IgD-negative memory B cell (primary cell): ENCODE measurements at regions not wholly inside any gene's neighbourhood (a gene's known extent, or its start where the extent isn't known, plus 50 kb on each side); places are given as distances from the start of the nearest gene placed in this dataset.

ENCODE experiments used
- H3K27ac Mint-ChIP-seq, 3 donors: one replicate each; pipeline ENCODE4 v1.8.0; 2020 to 2022; ENCODE audit warnings: mild to moderate bottlenecking in 3 of 3, mixed read lengths in 3 of 3, moderate library complexity in 1 of 3
- H3K27me3 Mint-ChIP-seq: one replicate; pipeline ENCODE4 v1.8.0; 2021; ENCODE audit warnings: mixed read lengths
- H3K36me3 Mint-ChIP-seq: one replicate; pipeline ENCODE4 v1.8.0; 2020; ENCODE audit warnings: mild to moderate bottlenecking, mixed read lengths
- H3K4me1 Mint-ChIP-seq, 3 donors: one replicate each; pipeline ENCODE4 v1.8.0; 2020 to 2022; ENCODE audit warnings: mixed read lengths in 3 of 3, mild to moderate bottlenecking in 1 of 3
- H3K4me3 Mint-ChIP-seq, 4 donors: one replicate each; pipeline ENCODE4 v1.8.0; 2020 to 2022; ENCODE audit warnings: mild to moderate bottlenecking in 4 of 4, mixed read lengths in 4 of 4, moderate library complexity in 3 of 4
- H3K9me3 Mint-ChIP-seq, 3 donors: one replicate each; pipeline ENCODE4 v1.8.0; 2020 to 2021; ENCODE audit warnings: mixed read lengths in 3 of 3, mild to moderate bottlenecking in 1 of 3

GRCh38 chr5:124643336-124643735 lies 103.1 kb downstream of the ZNF608 start:
- Mint-ChIP-seq H3K4me1 (peaks cover 12 to 16% (median 16%) of the 10 kb centered on the region in 3 donors), H3K4me3 (no peak overlapping the region), H3K27ac (no peak overlapping the region), H3K36me3 (peaks cover 7% of the 10 kb centered on the region), H3K27me3 (peaks cover 21% of the 10 kb centered on the region), H3K9me3 (peaks cover 1 to 3% (median 2%) of the 10 kb centered on the region in 3 donors)

GRCh38 chr5:124642151-124642550 lies 104.3 kb downstream of the ZNF608 start:
- Mint-ChIP-seq H3K27ac (no peak overlapping the region), H3K27me3 (peaks cover 12% of the 10 kb centered on the region), H3K4me3 (no peak overlapping the region), H3K9me3 (peaks cover 1 to 3% (median 2%) of the 10 kb centered on the region in 3 donors), H3K36me3 (peaks cover 7% of the 10 kb centered on the region), H3K4me1 (peaks cover 10 to 16% (median 14%) of the 10 kb centered on the region in 3 donors)

GRCh38 chr5:124641154-124641792 lies 105.2 kb downstream of the ZNF608 start:
- Mint-ChIP-seq H3K27me3 (peaks cover 3% of the 10 kb centered on the region), H3K9me3 (peaks cover 1 to 3% (median 2%) of the 10 kb centered on the region in 3 donors), H3K4me1 (peaks cover 4 to 8% (median 6%) of the 10 kb centered on the region in 3 donors), H3K36me3 (peaks cover 7% of the 10 kb centered on the region), H3K4me3 (no peak overlapping the region), H3K27ac (no peak overlapping the region)

GRCh38 chr5:124639095-124639665 lies 107.3 kb downstream of the ZNF608 start:
- H3K4me1 Mint-ChIP-seq: peaks cover 0 to 6% (median 2%) of the 10 kb centered on the region in 3 donors
- H3K27me3 Mint-ChIP-seq: no peaks in the 10 kb centered on the region
- H3K9me3 Mint-ChIP-seq: peaks cover 1 to 3% (median 2%) of the 10 kb centered on the region in 3 donors
- no peak overlapping the region for H3K4me3 Mint-ChIP-seq
- no peak overlapping the region for H3K27ac Mint-ChIP-seq
- H3K36me3 Mint-ChIP-seq: peaks cover 10% of the 10 kb centered on the region

GRCh38 chr5:124637011-124637410 lies 109.4 kb downstream of the ZNF608 start:
- no peaks in the 10 kb centered on the region for H3K27me3 Mint-ChIP-seq

GRCh38 chr5:124634741-124635323 lies 111.6 kb downstream of the ZNF608 start:
- Mint-ChIP-seq H3K4me3 (no peak overlapping the region), H3K36me3 (peaks cover 11% of the 10 kb centered on the region), H3K27ac (no peak overlapping the region), H3K4me1 (peaks cover 2 to 7% (median 4%) of the 10 kb centered on the region in 3 donors), H3K27me3 (peaks cover 1% of the 10 kb centered on the region), H3K9me3 (no peaks in the 10 kb centered on the region)

More at GRCh38 chr5:124637011-124637410, 109.4 kb downstream of the ZNF608 start:
- H3K4me1 Mint-ChIP-seq: peaks cover 0 to 2% (median 2%) of the 10 kb centered on the region in 3 donors
- H3K4me3 Mint-ChIP-seq: no peak overlapping the region
- H3K9me3 Mint-ChIP-seq: peaks cover 1 to 3% (median 2%) of the 10 kb centered on the region in 3 donors
- H3K27ac Mint-ChIP-seq: no peak overlapping the region
- H3K36me3 Mint-ChIP-seq: peaks cover 13% of the 10 kb centered on the region

GRCh38 chr5:124634228-124634739 lies 112.2 kb downstream of the ZNF608 start:
- no peak overlapping the region for H3K4me3 Mint-ChIP-seq
- H3K9me3 Mint-ChIP-seq: no peaks in the 10 kb centered on the region
- H3K4me1 Mint-ChIP-seq: peaks cover 2 to 7% (median 4%) of the 10 kb centered on the region in 3 donors
- peaks cover 1% of the 10 kb centered on the region for H3K27me3 Mint-ChIP-seq
- peaks cover 11% of the 10 kb centered on the region for H3K36me3 Mint-ChIP-seq
- H3K27ac Mint-ChIP-seq: no peak overlapping the region

- Mint-ChIP-seq H3K27ac (no peak overlapping the region), H3K4me3 (no peak overlapping the region), H3K36me3 (peaks cover 11% of the 10 kb centered on the region), H3K27me3 (peaks cover 1% of the 10 kb centered on the region), H3K4me1 (peaks cover 2 to 7% (median 4%) of the 10 kb centered on the region in 3 donors), H3K9me3 (no peaks in the 10 kb centered on the region)
Measured at GRCh38 chr5:124633209-124633608, 113.2 kb downstream of the ZNF608 start.

- Mint-ChIP-seq H3K27me3 (peaks cover 1% of the 10 kb centered on the region), H3K9me3 (no peaks in the 10 kb centered on the region), H3K4me1 (peaks cover 2 to 7% (median 4%) of the 10 kb centered on the region in 3 donors), H3K4me3 (no peak overlapping the region), H3K36me3 (peaks cover 11% of the 10 kb centered on the region), H3K27ac (no peak overlapping the region)
Measured at GRCh38 chr5:124631874-124632550, 114.4 kb downstream of the ZNF608 start.

GRCh38 chr5:124630767-124631704 lies 115.4 kb downstream of the ZNF608 start:
- Mint-ChIP-seq H3K27me3 (peaks cover 1% of the 10 kb centered on the region), H3K27ac (no peak overlapping the region), H3K9me3 (peaks cover 0 to 2% (median 0%) of the 10 kb centered on the region in 3 donors), H3K4me1 (peaks cover 2 to 6% (median 4%) of the 10 kb centered on the region in 3 donors), H3K36me3 (peaks cover 8% of the 10 kb centered on the region), H3K4me3 (peak overlapping the region in 1 of 4 donors; percentile 6)

- H3K27me3 Mint-ChIP-seq: peaks cover 1% of the 10 kb centered on the region
- H3K4me1 Mint-ChIP-seq: peaks cover 2 to 5% (median 4%) of the 10 kb centered on the region in 3 donors
- H3K9me3 Mint-ChIP-seq: peaks cover 0 to 4% (median 0%) of the 10 kb centered on the region in 3 donors
- H3K36me3 Mint-ChIP-seq: peaks cover 7% of the 10 kb centered on the region
- no peak overlapping the region for H3K4me3 Mint-ChIP-seq
- H3K27ac Mint-ChIP-seq: no peak overlapping the region
Measured at GRCh38 chr5:124628721-124629596, 117.5 kb downstream of the ZNF608 start.

- Mint-ChIP-seq H3K4me3 (no peak overlapping the region), H3K27ac (no peak overlapping the region), H3K4me1 (peaks cover 2 to 5% (median 4%) of the 10 kb centered on the region in 3 donors), H3K9me3 (peaks cover 0 to 4% (median 0%) of the 10 kb centered on the region in 3 donors), H3K36me3 (peaks cover 7% of the 10 kb centered on the region), H3K27me3 (peaks cover 1% of the 10 kb centered on the region)
Measured at GRCh38 chr5:124627815-124628595, 118.4 kb downstream of the ZNF608 start.
